Embryonic facial prominence (tissue), 1 donor: ENCODE measurements at regions not wholly inside any gene's neighbourhood (a gene's known extent, or its start where the extent isn't known, plus 50 kb on each side); places are given as distances from the start of the nearest gene placed in this dataset.
"Not testable (repeated sequence)": the region's sequence is repeated elsewhere in the genome, so short reads cannot be mapped to it uniquely, and the experiment has no call there.

Experiments
- DNase-seq: peaks from one replicate; pipeline ENCODE4 v3.0.0-alpha.2; 2016; ENCODE audit errors: extremely low spot score

DNA sequence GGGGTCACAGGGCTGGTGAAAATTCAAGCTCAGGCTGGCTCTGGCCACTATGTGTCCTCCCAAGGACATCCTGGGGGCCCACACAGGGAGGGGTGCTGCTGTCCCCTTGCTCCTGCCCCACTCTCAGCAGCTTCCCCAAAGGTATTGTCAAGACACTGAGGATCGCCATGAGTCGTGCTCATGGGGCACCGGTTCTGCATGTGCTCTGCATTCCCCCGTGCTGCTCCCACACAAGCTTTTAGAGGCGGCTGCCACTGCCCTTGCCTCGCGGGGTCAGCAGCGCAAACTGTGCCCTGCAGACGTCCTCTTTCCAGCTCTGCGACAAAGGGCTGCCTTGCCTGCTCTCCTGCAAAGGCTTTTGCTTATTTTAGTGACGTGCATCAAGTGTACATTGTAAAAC is 179.8 kb downstream of the ERMARD start:
- no peak for DNase-seq

- DNase-seq, result no peak
Measured at GRCh38 chr6:169930799-169931198, 179.4 kb downstream of the ERMARD start.

- no peak for DNase-seq
Measured at GRCh38 chr6:169927711-169928110, 176.3 kb downstream of the ERMARD start.

DNA sequence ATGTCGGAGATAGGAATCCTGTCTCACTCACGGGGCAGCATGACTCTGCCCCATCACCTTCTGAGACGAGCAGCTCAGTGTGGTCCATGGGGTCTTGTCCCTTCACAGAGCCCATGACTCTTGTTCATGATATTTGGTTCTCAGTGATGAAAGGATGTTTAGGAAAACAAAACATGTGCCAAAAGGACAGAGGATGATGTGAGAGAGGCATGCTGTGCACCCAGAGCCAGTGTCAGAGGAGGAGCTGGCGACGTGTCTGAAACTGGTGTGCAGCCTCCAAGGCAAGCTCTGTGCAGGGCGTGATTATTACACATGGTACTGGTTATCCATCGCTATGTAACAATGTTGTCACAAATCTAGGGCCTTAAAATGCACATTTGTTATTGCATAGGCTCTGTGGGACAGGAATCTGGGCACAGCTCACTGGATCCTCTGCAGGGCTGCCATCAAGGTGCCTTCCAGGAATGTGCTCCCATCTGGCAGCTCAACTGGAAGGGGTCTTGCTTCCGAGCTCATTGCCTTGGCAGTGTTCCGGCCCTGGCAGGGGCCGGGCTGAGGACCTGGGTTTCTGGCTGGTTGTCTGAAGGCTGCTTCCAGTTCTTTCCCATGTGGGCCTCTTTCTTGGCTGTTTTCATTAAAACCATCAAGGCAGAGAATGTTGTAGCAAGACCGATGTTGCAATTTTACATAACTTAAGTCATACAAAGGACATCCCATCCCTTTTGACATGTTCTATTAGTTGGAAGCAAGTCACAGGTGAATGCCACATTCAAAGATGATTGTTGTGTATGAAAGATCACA is 175.4 kb downstream of the ERMARD start:
- DNase-seq, result no peak

- no peak for DNase-seq
Measured at GRCh38 chr6:169923468-169924464, 172.3 kb downstream of the ERMARD start.

DNA sequence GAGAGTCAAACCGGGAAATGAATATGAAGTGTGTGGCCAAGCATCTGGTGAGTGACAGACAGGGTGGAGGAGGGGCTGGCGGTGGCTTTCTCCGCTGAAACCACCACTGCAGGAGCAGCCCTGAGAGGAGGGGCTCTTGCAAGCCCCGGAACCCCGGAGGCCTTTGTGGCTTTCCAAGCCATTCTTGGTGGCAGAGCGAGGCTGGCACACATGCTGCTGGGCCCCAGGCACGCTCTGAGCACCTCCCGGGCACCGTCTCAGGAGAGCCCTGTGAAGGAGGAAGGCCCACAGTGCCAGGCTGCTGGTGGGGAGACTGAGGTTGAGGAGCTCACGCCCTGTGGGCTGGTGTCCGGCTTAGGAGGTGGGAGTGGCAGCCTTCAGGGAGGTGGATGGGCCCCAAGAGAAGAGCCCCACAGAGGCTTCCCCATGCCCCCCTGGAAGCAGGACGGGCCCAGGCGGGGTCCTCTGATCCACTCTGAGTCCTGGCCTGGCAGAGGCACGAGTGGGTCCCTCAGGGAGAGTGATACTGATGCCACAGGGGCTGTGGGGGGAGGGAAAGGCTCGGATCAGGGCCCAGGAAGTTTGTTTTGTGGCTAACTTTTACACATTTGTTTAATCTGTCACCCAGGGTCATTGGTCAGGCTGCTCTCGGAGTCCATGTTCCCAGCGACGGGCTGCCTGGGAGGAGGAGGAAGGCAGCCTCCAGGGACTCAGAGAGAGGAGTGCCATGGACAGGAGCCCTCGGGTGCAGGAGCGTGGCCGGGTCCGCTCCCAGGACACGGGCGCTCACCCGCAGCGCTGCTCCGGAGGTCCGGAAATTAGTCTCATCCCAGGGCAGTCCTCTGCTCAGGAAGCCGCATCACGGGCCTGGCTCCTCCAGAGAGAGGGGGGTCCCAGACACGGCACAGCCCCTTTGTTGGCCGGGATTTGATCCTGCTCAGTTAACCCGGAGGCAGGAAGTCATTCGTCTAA is 170.7 kb downstream of the ERMARD start:
- no peak for DNase-seq

GRCh38 chr6:169921217-169921616 is 169.8 kb downstream of the ERMARD start:
- DNase-seq, result no peak

DNA sequence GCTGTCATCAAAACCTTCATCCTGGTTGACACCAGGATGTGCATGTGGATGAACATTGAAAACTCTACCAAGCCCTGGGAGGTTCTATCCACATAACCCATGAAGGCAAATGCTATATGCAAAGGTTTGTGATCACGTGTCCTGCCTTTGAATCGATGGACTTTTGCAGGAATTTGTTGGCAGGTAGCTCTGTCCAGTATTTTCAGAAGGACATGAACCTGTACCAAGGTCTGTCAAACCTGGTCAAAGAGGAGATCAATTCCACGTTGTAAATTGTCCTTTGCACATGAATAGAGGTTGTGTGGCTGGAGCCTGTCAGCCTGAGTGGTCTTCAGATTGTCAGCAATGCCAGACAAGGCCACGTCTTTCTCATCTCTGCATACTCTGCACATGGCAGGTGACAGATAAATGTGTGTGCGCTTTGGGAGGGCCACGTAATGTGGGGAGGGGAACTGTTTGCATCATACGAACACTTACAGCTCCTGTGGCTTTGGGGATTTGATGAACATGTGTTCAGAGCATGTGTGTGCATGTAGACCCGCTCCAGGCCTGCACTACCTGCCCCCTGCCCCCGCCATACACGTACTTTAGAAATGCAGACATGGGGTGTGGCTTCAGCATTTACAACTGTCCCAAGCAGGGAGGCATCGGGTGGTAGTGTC is 169.1 kb downstream of the ERMARD start:
- DNase-seq, result no peak

GRCh38 chr6:169918954-169919549 is 167.6 kb downstream of the ERMARD start:
- DNase-seq, result no peak

DNA sequence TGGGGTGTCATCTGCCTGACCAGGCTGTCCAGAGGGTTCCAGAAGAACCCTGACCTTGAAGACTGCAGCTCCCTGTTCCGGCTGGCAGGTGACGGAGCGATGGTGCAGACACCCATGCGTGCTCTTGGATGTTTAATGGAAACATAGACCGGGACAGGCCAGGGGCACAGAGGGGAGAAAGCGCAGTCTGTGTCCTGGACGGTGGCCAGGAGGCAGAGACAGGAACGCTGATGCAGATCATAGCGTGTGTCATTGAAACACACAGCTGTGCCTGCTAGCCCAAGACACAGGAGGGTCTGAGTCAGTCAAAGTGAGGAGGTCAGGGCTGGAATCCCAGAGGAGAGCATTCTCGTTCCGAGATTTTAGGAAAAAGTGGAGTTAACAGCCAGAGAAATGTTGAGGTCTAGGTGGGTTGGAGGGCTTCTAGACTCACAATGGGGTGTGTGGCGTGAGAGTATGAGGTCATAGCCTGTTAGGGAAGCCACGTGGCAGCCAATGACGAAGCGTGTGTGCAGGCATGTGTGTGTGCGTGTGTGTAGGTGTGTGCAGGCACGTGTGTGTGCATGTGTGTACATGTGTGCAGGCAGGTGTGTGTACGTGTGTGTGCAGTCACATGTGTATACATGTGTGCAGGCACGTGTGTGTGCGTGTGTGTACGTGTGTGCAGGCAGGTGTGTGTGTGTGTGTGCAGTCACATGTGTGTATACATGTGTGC is 167.0 kb downstream of the ERMARD start:
- no peak for DNase-seq

DNA sequence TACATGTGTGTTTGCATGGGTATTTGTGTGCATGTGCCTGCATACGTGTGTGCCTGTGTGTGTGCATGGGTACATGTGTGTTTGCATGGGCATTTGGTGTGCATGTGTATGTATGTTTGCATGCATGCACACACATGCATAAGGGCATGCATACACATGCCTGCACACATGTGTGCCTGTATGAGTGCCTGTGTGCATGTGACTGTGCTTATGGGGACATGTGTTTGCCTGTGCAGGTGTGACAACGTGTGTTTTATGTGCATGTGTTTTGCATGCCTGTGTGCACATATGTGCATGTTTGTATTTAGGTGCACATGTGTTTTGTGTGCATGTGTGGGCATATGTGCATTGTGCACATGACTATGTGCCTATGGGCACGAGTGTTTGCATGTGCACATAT is 165.7 kb downstream of the ERMARD start:
- no peak for DNase-seq

DNA sequence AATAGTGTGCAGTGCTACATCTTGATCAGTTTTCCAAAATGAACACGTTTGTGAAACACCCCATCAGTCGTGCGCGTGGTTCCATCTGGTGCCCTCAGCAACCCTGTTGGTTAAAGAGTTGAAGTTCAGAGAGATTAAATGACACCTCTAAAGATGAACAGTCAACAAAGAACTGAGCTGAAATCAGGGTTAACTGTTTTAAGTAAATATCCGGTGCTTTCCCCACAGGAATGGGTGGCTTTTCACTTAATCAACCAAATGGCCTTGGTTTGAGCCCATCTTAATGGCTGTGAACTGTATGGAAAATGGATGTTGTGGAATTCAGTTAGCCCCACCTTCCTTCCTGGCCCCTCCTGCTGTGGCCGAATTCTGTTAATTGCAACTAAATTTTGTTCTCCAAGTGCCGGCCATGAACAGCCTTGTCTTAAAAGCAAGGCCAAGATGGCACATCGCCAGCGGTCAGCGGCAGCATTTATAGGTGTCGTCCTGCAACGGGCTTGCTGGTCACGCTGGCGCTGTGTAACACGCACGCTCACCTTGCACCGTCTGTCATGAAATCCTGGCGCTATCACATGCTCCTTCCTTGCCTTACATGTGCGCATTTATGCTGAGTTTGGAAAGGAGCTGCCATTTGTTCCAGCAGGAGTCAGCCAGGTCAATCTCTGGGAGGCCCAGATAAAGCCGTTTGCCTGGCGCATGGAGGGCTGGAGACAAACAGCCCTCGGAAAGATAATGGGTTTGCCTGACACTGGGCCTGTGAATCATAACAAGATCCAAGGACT is 164.5 kb downstream of the ERMARD start:
- no peak for DNase-seq

GRCh38 chr6:169913745-169914144 is 162.3 kb downstream of the ERMARD start:
- not testable (repeated sequence) for DNase-seq

GRCh38 chr6:169913096-169913638 is 161.7 kb downstream of the ERMARD start:
- no peak for DNase-seq

- DNase-seq, result no peak
Measured at GRCh38 chr6:169912266-169913095, 161.1 kb downstream of the ERMARD start.

GRCh38 chr6:169911264-169912263 is 160.1 kb downstream of the ERMARD start:
- DNase-seq, result no peak

- no peak for DNase-seq
Measured at GRCh38 chr6:169909113-169909512, 157.7 kb downstream of the ERMARD start.
